Tibial artery (tissue), 4 donors: ENCODE measurements at regions not wholly inside any gene's neighbourhood (a gene's known extent, or its start where the extent isn't known, plus 50 kb on each side); places are given as distances from the start of the nearest gene placed in this dataset.

Source experiments
- DNase-seq, 2 donors: peaks; one replicate each; pipeline ENCODE4 v3.0.0-alpha.2; 2019
- H3K27ac ChIP-seq, 2 donors: fragments of 200-600 bp; sonication (generic) in 1 of 2; 1 replicate in 1 of 2; 2 replicates in 1 of 2; pipeline ENCODE4 v1.5.1; 2018 to 2019; ENCODE audit warnings: mild to moderate bottlenecking in 1 of 2
- H3K27me3 ChIP-seq, 2 donors: fragments of 200-600 bp; sonication (generic) in 1 of 2; one replicate each; pipeline versions ENCODE4 v1.5.1 to v1.6.0; 2016 to 2019
- H3K36me3 ChIP-seq, 3 donors: fragments of 200-600 bp; sonication (generic) in 2 of 3; one replicate each; pipeline ENCODE4 v1.5.1; 2016 to 2019; ENCODE audit warnings: mild to moderate bottlenecking in 2 of 3
- H3K4me1 ChIP-seq, 4 donors: fragments of 200-600 bp; sonication (generic) in 2 of 4; 1 replicate in 3 of 4; 2 replicates in 1 of 4; pipeline ENCODE4 v1.5.1; 2016 to 2019
- H3K4me3 ChIP-seq, 2 donors: fragments of 200-600 bp; sonication (generic) in 1 of 2; 1 replicate in 1 of 2; 2 replicates in 1 of 2; pipeline ENCODE4 v1.5.1; 2018 to 2019; ENCODE audit warnings: mild to moderate bottlenecking in 2 of 2
- H3K9me3 ChIP-seq, 3 donors: fragments of 200-600 bp; sonication (generic) in 1 of 3; one replicate each; pipeline ENCODE4 v1.5.1; 2016 to 2019
- CTCF ChIP-seq, 2 experiments: fragments of 200-600 bp in 1 of 2; fragments of 450-650 bp in 1 of 2; IDR thresholded peaks; one replicate each; pipeline ENCODE4 v1.5.1; 2017 to 2019; ENCODE audit warnings: antibody characterized with exemption in 2 of 2, mild to moderate bottlenecking in 1 of 2, moderate library complexity in 1 of 2
- intact Hi-C: fragments of 100-400 bp; cut with DNase I; formaldehyde crosslinking; loops from one replicate; pipeline ENCODE4 v1.15.0; 2023; ENCODE audit warnings: low total_unique reads

- Histone ChIP-seq H3K36me3 (no peaks in the 10 kb centered on the region), H3K4me3 (no peak overlapping the region), H3K27me3 (no peaks in the 10 kb centered on the region), H3K4me1 (no peaks in the 10 kb centered on the region), H3K9me3 (peaks cover 0 to 28% (median 6%) of the 10 kb centered on the region in 3 donors), H3K27ac (no peak overlapping the region)
- intact Hi-C loops: no loop called here
- no peak for DNase-seq
- no peak for TF ChIP-seq CTCF (IDR thresholded peaks at IDR 0.05)
These were observed 930.5 kb downstream of the ADGRL2 start for GRCh38 chr1:82731216-82731615.

GRCh38 chr1:82728206-82728605 is 927.5 kb downstream of the ADGRL2 start:
- Histone ChIP-seq H3K4me3 (no peak overlapping the region), H3K27me3 (no peaks in the 10 kb centered on the region), H3K9me3 (peaks cover 0 to 27% (median 6%) of the 10 kb centered on the region in 3 donors), H3K27ac (no peak overlapping the region), H3K36me3 (no peaks in the 10 kb centered on the region), H3K4me1 (no peaks in the 10 kb centered on the region)
- DNase-seq: no peak
- no peak for TF ChIP-seq CTCF (IDR thresholded peaks at IDR 0.05)
- intact Hi-C loops: no loop called here

GRCh38 chr1:82724246-82724645 is 923.5 kb downstream of the ADGRL2 start:
- no peaks in the 10 kb centered on the region for H3K27me3 ChIP-seq
- H3K36me3 ChIP-seq: no peaks in the 10 kb centered on the region
- H3K4me3 ChIP-seq: no peak overlapping the region
- H3K4me1 ChIP-seq: no peaks in the 10 kb centered on the region
- intact Hi-C loops: no loop called here
- peaks cover 0 to 7% (median 3%) of the 10 kb centered on the region in 3 donors for H3K9me3 ChIP-seq
- no peak for DNase-seq
- H3K27ac ChIP-seq: no peak overlapping the region
- no peak for TF ChIP-seq CTCF (IDR thresholded peaks at IDR 0.05)

GRCh38 chr1:82722608-82723007 is 921.9 kb downstream of the ADGRL2 start:
- no peak overlapping the region for H3K4me3 ChIP-seq
- H3K4me1 ChIP-seq: no peaks in the 10 kb centered on the region
- no peaks in the 10 kb centered on the region for H3K27me3 ChIP-seq
- no peaks in the 10 kb centered on the region for H3K36me3 ChIP-seq
- intact Hi-C loops: no loop called here
- H3K27ac ChIP-seq: no peak overlapping the region
- H3K9me3 ChIP-seq: peaks cover 0 to 7% (median 3%) of the 10 kb centered on the region in 3 donors
- no peak for DNase-seq
- TF ChIP-seq CTCF (IDR thresholded peaks at IDR 0.05): no peak

- Histone ChIP-seq H3K4me3 (no peak overlapping the region), H3K36me3 (no peaks in the 10 kb centered on the region), H3K27me3 (no peaks in the 10 kb centered on the region), H3K27ac (no peak overlapping the region), H3K9me3 (peaks cover 0 to 7% (median 3%) of the 10 kb centered on the region in 3 donors), H3K4me1 (no peaks in the 10 kb centered on the region)
- no peak for DNase-seq
- intact Hi-C loops: no loop called here
- TF ChIP-seq CTCF (IDR thresholded peaks at IDR 0.05): no peak
These were observed 921.0 kb downstream of the ADGRL2 start for GRCh38 chr1:82721702-82722101.
